GM21367 (cell line): ENCODE measurements at regions not wholly inside any gene's neighbourhood (a gene's known extent, or its start where the extent isn't known, plus 50 kb on each side); places are given as distances from the start of the nearest gene placed in this dataset.

Source experiments
- ATAC-seq: cut with Tn5 transposase; IDR thresholded peaks from one replicate; pipeline ENCODE4 v1.9.1; 2021; ENCODE audit not compliant: unreplicated experiment

DNA sequence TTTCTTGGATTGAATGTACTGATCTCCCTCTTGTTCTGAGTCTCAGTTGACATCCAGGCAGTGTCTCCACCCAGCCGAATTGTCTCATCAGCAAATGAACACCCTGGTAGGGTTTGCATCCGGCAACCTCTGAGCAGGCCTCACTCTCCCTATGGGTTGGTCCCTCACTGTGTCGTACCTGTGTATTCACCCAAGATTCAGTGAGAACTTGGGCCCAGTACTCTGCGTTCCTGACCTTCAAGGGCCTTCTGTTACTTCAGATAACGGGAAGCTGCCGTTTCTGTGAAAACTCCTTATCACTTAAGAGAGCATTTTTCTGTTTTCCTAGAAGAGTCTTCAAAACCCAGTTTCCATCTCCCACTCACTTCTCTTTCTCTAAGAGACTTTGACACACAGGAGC is 915.6 kb downstream of the TBC1D22A start:
- ATAC-seq: no peak

DNA sequence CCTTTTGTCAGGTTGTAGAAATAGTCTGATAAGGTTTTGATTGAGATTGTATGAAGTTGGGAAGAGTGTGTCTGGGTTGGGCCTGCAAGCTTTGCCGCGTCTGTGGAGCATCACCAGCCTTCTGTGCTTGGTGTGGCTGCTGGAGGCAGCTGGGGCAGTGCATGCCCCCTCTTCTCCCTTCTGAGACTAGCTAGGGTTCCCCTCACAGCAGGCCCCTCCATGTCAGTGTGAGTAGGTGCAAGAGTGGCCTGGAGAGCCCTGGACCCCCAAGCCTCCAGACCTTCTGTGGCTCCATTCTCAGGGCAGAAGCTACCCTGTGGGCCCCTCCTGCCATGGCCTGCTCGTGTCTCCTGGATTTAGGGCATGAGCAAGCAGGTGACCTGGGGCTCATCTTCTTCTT is 914.2 kb downstream of the TBC1D22A start:
- no peak for ATAC-seq

DNA sequence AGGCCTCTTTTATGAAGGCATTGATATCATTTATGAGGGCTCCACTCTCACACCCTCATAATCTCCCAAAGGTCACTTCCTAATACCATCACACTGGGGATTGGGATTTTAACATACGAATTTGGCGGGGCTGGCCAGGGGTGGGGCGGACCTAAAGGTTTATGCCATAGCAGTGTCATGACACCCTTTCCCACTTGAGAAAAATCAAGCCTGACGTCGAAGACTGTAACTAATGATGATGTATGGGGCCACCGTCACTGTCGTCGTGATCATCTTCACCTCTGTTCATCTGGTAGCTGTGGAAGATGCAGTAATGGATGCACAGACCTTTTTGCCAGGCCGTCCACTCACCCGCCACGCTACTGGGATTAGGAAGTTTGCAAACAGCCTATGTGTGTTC is 912.1 kb downstream of the TBC1D22A start:
- ATAC-seq: no peak

DNA sequence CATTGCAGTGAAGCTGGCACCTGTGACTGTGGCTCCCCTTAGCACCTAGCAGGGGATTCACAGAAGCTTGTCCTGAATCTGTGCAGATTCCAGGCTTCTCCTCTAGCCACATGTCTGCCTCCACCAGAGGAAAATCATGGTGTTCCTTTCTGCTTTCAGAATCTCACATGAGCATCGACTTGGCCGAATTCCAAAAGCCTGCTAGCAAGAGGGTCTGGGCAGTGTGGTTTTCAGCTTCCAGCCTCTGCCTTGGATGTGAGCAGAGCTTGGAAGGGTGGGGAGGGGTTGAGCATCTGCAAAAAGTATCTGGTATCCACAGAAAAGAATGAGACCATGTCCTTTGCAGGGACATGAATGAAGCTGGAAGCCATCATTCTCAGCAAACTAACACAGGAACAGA is 911.1 kb downstream of the TBC1D22A start:
- no peak for ATAC-seq

DNA sequence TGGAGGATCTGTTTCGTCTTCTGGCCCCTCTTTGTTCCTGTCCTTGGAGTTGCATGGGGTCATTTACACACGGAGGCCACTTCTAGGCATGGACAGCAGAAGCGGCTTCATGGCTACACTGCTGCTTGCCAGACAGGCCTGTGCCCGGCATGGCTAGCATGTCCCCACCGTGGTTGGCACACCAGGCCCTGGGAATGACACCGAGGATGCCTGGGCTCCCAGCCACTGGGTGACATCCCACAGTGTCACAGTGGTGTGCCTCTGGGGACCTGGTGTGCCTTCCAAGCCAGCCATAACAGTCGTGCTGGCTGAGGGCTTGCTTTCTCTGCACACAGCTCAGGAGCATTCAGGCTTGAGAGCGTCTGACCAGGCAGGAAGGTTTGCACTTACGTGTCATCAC is 910.1 kb downstream of the TBC1D22A start:
- ATAC-seq: no peak

DNA sequence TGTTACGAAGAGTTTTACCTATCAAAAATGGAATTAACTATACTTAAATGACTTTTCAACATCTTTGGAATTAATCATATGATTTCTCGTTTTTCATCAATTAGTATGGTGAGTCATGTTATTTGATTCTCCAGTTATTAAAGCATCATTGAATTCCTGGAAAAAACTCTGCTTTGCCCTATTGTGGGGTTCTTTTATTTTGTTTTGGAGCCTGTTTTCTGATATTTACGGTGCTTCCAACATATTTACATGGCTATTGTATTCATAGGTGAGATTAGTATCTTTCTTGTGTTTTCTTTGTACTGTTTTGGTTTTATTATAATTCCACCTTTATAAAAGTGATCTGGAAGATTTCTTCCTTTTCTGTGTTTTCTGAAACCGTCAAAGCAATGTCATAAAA is 902.7 kb downstream of the TBC1D22A start:
- ATAC-seq: no peak

DNA sequence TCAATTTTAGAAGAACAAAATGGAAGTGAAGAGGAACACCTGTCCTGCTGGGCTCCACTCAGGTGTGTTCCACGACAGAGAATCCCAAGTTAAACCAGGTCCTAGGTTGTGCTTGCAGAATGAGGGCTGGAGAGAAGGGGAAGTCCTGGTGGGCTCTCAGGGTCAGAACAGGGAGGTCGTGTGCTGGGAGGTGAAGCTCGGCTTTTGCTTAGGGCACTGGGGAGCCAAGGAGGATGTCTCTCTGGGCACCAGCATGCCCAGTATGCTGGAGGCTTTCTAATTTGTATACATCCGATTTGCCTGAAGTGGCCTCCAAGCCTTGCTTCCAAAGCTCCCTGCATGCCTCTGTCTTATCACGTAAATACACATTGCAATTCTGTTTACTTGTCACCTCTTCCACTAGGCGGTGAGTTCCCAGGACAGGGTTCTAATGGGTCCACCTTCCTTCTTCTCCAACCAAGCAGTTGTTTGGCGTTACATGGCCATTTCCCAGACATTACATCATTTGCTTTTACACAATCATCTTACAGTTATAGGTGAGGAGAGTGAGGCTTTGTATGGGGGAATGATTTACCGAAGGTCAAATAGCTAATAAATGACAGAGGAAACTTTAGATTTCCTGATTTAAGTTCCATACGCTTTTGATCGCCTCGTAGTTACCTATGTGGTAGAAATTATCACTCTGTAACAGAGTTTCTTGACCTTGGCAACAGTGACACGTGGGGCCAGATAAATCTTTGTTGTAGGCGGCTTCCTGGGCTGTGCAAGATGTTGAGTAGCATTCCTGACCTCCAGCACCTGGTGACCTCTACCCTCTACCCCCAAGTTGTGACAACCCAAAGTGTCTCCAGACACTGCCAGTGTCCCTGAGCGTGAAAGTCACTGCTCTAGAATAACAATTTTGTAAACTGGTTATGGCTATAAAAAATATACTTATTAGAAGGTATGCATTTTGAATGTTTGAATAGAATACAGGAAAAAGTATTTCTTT is 901.5 kb downstream of the TBC1D22A start:
- no peak for ATAC-seq

DNA sequence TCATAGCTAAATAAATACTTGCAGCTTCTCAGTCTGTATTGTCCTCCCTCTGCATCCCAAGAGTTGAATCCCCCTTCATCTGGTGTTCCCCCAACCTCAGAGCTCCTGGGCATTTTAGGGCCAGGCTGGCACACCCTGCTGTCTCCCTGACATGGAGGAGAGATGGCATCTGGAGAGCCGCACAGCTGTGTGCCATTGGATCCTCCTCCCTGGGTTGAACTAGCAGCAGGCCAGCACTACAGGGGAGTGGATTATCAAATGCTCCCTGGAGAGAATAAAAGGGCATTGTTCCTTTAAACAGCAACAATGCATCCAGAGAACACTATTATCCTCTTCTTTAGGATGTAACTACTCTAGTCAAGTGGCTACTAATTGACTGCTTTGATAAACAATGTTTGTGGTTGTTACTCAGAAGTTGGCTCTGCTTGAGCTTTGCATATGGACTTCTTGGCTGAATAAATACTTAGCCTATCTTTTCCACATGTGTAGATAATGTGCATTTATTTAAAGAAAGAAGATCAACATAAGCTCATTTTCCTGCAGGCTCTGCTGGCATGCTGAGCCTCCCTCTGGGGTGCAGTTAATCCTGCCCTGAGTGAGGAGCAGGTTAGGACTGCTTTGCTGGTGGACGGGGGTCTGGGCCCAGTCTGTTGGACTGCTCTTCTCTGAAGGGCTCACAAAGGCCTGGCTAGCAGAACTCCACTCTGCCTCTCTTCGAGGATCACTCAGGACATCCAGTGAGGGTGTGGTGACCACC is 897.2 kb downstream of the TBC1D22A start:
- ATAC-seq: no peak

DNA sequence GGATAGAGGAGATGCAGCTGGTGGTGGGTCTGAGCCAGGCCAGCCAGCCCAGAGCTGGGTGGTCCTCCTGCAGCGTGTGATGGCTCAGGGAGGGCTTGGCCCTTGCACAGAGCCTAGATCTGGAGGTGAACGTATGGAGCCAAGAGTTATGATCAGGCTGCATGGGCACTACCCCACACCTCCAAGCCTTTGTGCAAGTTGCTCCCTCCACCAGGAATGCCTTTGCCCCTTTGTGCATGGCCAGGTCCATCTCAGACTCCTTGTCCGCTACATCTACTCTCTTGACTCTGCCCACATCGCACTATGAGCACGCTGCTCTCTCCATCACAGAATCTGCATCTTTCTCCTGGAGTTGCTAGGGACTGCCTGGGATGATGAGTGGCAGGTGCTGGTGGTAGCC is 895.7 kb downstream of the TBC1D22A start:
- ATAC-seq: no peak

DNA sequence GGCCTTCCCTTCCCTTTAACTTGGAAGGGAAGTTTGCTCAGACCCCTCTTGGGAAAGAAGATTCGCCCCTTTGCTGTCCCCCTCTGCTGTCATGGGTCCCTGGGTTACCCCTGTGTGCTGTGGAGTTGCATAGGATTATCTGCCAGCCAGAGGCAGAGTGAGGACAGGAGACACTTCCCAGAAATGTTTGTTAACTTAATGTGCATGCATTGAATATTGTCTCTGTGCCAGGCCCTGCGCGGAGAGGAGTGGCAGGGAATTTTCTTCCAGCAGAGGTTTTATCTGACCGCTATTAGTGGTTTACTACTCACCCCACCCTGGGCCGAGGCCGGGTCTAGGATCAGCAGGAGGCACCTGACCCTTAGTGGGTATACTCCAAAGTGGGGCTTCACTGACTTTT is 894.8 kb downstream of the TBC1D22A start:
- no peak for ATAC-seq

DNA sequence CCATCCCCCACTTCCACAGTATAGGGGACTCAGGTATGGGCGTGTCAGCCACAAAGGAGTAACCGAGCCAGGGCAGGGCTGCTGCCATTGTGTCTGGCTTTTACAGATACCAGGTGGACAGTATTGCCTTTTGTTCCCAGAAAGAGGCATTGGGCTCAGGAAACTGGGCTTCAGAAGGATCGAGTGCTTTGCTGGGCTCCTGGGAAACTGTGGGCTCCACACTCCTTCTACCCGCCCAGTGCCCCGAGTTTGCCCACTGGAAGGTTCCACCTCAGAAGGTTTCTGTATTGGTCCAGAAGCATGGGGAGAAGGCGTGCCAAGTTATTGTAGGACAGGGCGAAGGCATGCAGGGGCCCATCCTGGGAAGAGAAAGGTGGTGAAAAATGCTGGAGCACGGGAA is 894.4 kb downstream of the TBC1D22A start:
- no peak for ATAC-seq

DNA sequence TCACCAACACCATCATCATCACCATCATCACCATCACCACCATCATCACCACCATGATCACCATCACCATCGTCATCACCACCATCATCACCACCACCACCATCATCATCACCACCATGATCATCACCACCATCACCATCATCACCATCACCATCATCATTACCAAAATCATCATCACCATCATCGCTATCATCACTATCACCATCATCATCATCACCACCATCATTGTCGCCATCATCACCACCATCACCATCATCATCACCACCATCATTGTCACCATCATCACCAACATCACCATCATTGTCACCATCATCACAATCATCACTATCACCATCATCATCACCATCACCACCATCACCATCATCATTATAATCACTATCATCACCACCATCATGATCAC is 893.5 kb downstream of the TBC1D22A start:
- no peak for ATAC-seq

DNA sequence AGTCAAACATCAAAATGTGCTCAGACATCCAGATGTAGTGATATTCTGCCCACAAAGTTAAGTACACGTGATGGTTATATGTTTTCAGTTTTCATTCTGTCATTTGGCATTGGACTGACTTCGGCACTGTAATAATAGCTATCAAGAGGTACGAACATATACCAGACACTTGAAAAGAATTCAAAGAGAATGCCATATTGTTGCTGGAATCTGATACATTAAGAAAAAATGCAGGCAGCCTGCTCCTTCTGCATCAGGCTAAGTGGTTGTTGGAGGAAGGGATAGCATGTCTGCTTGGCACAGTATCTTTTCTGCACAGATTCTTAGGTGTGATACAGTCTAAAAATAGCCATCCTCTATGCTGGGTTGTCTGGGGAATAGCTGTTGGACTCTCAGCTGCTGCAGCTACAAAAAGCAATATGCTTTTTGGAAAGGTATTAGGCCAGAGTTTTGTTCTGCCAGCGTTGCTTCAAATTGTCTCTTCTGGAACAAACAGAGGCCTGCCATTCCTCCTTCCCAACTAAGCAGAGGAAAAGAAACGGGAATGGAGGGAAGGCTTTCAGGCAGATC is 892.6 kb downstream of the TBC1D22A start:
- no peak for ATAC-seq

DNA sequence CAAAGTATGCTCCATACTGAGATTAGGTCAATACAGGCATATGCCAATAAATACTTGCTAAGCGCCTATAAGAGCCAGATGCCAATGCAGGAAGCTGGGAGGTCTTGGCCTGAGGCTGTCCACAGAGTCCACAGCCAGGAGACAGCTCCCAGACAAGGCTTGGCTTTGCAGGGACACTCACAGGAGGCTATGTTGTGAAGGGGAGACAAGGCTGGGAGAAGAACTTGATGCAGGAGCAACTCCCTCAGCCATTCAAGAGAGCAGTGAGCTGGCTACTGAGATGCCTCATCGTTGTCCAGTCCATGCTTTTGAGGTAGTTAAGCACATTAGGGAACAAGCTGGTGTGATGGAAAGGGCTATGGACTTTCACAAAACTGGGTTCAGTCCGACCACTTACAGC is 891.5 kb downstream of the TBC1D22A start:
- no peak for ATAC-seq

DNA sequence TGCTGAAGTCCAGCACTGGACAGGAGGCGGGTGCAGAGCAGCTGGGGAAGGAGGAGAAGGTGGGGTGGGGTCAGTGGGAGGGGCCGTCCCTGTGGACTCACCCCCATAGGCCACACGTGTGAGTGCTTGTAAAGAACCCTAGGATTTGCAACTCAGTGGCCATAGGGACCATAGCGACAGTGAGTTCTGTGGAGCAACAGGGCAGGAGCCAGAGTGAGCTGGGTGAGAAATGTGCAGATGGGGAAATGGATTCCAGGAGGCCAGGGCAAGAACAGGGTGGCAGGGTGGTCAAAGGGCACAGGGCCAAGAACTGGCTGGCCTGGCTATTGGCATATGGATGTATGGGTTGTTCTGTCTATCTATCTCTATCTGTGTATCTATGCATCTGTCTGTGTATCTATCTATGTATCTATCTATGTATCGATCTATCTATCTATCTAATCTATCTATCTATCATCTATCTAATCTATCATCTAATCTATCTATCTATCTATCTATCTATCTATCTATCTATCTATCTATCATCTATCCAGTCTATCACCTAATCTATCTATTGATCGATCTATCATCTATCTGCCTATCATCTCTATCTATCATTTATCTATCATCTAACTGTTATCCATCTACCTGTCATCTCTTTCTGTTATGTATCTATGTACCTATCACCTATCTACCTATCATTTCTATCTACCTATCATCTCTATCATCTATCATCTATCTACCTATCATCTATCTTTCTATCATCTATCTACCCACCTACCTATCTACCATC is 889.0 kb downstream of the TBC1D22A start:
- ATAC-seq: no peak

DNA sequence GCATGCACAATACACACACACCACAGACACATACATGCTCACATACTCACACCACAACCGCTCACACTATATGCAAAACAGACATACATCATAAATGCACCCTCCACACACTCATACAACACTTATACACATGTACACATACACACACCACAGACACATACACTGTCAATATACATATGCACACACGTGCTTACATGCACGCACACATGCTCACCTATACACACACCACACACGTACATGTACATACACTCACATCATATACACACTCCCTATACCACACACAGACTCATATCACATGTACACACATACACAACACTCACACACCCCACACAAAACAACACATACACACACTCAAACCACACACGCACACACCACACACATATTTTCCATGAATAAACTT is 885.3 kb downstream of the TBC1D22A start:
- ATAC-seq: no peak

DNA sequence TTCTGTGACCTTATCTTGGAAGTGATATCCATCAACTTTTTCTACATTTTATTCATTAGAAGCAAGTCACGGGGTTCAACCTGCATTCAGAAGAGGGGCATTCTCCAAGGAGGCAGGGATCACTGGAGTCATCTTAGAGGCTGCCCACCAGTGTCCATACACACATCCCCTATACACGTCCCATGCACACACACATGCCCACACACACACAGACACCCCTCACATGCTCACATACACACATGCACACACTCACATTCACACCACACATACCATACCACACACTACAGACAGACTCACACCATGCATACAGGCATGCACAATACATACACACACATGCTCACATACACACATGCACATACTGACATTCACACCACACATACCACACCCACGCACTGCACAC is 884.7 kb downstream of the TBC1D22A start:
- no peak for ATAC-seq

DNA sequence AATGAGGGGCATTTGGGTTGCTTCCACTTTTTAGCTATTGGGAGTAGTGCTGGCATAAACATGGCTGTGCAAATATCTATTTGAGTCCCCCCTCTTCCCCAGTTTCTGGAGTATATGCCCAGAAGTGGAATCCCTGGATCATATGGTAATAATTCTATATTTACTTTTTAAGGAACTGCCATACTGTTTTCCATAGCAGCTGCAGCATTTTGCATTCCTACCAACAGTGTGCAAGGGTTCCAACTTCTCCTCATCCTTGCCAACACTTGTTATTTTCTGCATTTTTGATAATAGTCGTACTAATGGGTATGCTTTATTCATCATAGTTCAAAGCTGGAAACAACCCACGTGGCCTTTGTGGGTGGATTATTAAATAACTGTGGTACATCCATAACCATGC is 883.5 kb downstream of the TBC1D22A start:
- no peak for ATAC-seq

DNA sequence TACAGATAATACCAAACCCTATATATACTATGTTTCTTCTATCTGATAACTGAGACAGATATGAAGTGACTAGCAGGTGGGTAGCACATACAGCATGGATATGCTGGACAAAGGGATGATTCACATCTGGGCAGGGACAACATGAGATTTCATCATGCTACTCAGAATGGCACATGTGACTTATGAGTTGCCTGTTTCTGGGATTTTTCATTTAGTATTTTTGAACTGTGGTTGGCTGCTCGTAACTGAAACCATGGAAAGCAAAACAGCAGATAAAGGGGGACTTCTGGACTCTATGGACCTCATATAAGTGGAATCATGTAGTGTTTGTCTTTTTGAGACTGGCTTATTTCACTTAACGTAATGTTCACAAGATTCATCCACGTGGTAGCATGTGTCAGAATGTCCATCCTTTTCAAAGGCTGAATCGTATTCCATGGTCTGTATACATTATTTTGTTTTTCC is 883.0 kb downstream of the TBC1D22A start:
- ATAC-seq: no peak

DNA sequence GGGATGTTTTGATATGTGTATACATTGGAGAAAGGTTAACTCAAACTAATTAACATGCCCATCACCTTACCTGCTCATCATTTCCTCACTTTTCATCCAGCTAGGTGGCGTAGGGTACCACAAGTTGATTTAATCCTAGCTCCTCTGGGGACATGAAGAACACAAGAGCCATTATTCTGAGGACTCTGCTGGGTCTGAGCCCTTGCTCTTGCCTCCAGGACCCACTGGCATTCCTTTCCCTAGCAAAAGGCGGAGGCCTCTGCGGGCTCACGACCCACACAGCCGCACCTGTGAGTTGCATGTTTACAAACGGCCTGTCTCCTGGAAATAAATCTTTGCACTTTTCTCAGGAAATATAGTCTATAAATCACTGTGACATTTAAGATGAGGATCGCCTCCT is 871.9 kb downstream of the TBC1D22A start:
- ATAC-seq: no peak

DNA sequence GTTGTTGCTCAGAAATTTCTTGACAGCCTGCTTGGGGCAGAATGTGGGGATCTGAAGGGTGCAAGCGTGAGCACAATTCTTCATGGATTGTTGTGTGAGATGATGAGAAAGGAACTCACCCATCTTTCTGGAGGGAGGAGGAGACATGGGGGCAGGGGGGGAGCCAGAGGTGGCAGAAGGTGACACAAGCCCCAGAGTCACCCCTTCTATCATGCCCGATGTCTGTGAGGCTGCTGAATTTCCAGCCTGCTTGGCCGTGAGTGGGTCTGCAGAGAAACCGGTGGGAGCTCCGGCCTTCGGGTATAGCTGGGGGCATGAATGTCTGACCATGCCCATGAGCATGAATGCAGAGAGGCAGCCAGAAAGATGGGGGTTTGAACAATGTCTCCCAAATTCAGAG is 870.7 kb downstream of the TBC1D22A start:
- no peak for ATAC-seq
